GM12874 (cell line): ENCODE measurements at regions not wholly inside any gene's neighbourhood (a gene's known extent, or its start where the extent isn't known, plus 50 kb on each side); places are given as distances from the start of the nearest gene placed in this dataset.
A peak's percentile ranks its signal among the peaks of the same experiment; 100 is the strongest.

Experiments
- TF ChIP-seq, protein P1 (sequence below): IDR thresholded peaks from 2 replicates; pipeline ENCODE4 v1.5.1; 2011; ENCODE audit warnings: low read depth, mild to moderate bottlenecking, control low read depth, low read length, moderate library complexity; ENCODE audit not compliant: insufficient read depth

DNA sequence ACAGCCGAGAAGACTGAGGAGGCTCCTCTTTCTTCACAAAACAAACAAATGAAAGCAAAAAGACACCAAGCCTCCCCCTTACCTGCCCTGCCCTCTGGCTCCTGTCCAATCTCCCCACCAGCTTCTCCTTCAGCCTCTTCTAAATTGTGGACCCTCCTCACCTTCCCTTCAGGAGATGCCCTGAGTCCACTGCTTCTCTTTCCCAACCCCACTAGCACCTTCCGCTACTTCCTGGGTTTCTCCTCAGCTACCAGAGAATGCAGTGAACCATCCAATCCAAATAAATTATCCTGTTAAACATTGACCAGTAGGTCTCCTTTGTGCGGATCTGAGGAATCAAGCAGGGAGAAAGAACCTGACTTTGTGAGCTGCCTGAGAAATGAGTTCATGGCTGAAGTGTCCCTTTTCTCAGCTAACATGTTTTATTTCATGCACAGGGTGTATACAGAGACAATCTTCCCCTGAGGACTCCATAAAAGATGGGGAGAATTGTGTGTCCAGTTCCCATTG is 63.2 kb upstream of the VPREB1 start:
- TF ChIP-seq, protein P1, sequence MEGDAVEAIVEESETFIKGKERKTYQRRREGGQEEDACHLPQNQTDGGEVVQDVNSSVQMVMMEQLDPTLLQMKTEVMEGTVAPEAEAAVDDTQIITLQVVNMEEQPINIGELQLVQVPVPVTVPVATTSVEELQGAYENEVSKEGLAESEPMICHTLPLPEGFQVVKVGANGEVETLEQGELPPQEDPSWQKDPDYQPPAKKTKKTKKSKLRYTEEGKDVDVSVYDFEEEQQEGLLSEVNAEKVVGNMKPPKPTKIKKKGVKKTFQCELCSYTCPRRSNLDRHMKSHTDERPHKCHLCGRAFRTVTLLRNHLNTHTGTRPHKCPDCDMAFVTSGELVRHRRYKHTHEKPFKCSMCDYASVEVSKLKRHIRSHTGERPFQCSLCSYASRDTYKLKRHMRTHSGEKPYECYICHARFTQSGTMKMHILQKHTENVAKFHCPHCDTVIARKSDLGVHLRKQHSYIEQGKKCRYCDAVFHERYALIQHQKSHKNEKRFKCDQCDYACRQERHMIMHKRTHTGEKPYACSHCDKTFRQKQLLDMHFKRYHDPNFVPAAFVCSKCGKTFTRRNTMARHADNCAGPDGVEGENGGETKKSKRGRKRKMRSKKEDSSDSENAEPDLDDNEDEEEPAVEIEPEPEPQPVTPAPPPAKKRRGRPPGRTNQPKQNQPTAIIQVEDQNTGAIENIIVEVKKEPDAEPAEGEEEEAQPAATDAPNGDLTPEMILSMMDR: no peak

DNA sequence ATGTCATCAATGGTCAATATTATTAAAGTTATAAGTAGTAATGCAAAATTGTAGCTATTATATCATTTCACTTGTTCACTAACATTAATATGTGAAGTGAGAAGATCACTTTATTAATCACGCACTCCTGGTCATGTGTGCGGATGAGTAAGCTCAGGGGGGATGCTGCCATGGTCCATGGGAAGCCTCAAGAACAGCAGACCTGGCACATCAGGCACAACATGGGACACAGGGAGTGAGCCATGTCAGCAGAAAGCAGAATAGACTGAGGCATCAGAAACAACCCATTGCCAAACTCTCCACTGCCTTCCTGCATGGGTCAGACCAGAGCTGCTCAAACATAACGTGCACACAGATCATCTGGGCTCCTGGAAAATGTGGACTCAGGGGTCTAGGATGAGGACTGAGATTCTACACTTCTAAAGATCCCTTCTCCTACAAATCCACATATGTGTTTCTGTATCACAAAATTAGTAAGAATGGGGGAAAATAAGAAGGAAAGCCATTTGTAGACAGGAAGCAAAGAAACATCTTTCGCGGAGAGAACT is 63.8 kb upstream of the VPREB1 start:
- TF ChIP-seq, protein P1: no peak

DNA sequence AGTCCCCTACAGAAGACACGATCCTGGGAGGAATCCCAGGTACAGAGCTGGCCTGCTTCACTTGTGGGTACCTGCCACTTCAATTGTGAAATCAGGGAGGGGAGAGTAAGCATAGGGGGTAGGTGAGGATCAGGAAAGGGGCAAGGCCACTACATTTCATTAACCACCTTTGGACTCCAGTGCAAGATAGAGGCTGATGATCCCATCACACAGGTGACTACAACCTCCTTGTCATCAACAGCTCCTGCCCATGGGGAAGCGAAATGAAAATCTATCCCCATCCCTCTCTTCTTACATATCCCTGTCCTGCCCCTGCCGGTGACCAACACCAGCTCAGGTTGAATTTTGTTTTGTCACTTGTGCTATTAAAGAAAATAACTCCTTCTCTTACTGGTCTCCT is 64.7 kb upstream of the VPREB1 start:
- TF ChIP-seq, protein P1: no peak

DNA sequence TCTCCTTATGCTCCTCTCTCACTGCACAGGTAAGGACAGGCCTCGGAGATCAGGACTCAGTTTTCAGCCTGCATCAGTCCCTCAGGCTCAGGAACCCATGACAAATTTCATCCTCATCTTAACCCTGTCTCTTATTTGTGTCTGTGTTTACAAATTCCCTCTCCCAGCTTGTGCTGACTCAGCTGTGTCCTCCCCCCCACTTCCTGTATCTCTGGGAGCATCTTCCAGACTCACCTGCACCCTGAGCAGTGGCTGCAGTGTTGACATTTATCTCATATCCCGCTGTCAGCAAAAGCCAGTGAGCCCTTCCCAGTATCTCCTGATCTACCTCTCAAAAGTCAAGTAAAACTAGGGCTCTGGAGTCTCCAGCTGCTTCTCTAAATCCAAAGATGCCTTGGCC is 65.6 kb upstream of the VPREB1 start:
- TF ChIP-seq, protein P1: no peak

DNA sequence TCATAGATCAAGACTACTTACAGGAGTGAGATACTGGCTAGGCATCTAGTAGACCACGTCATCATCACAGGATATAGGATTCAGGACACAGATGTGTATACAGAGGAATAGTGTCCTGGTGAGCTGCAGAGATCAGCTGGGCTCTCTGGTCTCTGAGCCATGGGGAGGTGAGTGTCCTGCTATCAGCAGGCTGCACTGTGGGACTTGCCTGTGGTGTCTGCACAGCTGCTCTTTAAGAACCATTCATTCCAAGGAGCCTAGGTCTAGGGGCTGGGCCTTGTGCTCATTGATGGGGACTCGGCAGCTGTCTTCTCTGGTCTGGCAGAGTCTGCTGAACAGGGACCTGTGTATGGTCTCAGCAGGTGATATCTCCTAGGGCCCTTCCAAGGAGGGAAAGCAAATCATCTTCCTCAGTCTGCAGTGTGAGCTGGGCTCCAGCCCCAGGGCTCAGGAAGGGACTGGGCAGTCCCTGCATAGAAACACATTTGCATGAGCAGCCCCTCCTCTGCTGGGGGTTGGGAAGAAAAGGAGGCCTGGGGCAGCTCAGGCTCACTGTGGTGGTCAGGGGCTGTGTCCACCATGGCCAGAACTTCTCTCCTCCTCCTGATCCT is 66.1 kb upstream of the VPREB1 start:
- TF ChIP-seq, protein P1: no peak

DNA sequence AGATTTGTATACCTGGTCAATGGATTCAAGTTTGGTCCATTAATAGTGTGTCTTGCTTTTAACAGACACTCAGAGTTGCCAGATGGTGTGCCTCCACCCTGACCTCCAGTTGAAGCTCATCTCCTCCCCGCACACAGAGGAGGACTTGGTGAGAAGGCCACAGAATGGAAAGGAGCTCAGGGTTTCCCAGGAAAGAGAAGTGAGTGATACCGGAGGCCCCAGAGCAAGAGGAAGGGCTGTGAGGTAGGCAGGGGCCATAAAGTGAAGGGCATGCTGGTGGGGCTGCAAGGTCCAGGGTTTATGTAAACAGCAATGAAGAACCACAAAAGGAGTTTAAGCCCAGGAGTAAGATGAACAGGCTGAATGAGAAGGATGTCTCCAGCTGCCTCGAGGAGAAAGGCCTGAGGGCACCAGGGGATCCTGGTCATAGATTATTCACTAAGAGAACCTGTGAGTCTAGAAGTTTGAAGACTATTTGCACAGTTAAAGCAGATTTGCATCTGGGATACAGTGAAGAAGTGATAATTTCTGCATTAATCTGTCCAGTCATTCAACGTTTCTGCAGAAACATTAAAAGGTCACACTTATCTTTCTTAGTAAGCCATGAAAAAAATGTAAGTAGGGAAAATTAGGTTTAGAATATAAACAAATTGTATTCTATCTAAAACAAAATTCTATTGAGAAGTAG is 67.5 kb upstream of the VPREB1 start:
- TF ChIP-seq, protein P1: no peak

DNA sequence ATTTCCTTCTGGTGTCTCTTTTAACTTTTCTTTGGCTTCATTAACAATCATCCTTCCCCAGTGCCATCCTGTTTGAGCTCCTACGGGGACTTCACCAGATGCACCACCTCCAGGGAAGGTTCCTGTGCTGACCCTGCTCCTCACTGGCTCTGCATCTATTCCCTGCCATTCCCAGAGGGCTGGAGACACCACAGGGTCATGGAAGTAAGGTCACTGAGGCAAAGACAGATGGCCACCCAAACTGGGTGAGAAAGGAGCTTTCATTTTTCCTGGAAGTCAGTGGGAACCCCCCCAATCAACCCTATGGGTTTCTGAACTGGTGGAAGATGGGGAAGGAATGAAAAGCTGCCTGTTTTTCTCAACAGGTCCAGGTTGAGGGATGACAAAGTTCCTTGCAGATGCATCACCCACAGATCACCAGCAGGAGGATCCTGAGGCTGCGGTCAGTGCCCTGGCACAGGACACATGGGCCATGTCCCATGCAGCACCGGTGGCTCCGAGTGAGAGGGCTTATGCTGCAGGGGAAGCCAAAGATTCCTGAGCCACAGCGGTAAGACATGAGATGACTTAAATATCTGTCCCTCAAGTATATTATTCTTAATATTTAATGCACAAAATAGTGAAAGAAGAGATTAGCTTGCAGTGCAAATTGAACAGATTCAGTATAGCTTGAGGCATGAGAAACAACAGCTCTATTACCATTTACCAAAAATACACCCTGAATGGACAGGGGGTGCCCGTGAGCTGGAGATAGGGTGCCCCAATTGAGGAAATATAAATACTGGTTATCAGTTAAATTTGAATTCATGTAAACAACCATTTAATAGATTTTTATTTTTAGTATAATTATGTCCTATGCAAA is 73.0 kb upstream of the VPREB1 start:
- TF ChIP-seq, protein P1: peak; percentile 51
